KG1 (cell line): ENCODE measurements at regions not wholly inside any gene's neighbourhood (a gene's known extent, or its start where the extent isn't known, plus 50 kb on each side); places are given as distances from the start of the nearest gene placed in this dataset.

ENCODE experiments used
- DNase-seq: peaks from one replicate; lab custom pipeline; 2025; lab: John Stamatoyannopoulos, UW

DNA sequence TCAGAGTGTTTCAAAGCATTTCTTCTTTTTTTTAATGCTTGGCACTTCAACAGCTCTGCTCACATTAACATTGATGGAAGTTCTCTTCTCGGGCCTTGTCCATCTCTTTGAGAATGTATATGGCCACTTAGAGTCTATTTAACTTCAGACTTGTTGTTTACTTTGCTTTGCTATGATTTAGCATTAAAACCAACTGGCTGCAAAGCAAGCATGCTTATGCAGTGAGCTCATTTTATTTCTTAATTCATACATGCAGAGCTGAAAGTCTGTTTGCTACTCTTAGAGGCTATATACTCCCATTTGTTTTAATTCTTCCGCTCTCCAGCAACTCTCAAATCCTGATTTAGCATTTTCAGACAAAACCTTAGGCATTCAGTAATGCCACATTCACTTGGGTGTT lies 107.6 kb upstream of the PACRGL start:
- DNase-seq, result no peak

GRCh38 chr4:20598626-20599025 lies 101.6 kb upstream of the PACRGL start:
- no peak for DNase-seq

DNA sequence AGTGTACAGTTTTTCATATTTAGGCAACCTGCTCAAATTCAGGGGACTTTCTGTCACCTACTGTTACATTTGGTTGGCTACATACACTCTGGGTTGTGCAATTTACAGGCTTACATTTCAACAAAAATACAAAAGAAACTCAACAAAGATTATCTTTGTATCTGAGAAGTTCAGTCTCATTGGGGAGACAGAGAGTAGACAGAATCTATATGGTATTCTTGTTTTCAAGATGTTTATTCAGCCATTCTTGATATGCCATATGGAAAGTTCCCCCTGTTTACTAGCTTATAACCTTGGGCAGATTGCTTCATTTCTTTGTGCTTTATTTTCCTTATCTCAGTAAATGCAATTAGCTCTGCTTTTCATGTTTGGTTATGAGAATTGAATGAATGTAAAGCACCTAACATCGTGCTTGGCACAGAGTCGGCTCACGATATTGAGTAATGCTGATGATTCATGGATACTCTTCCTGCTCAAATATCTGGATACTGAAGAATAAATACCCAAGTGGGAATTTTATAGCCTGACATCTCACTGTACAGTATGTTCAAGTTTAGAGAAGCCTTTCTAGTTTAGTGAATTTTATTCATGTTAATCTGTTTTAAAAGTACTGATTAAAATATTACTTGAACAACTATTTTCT lies 96.5 kb upstream of the PACRGL start:
- no peak for DNase-seq

DNA sequence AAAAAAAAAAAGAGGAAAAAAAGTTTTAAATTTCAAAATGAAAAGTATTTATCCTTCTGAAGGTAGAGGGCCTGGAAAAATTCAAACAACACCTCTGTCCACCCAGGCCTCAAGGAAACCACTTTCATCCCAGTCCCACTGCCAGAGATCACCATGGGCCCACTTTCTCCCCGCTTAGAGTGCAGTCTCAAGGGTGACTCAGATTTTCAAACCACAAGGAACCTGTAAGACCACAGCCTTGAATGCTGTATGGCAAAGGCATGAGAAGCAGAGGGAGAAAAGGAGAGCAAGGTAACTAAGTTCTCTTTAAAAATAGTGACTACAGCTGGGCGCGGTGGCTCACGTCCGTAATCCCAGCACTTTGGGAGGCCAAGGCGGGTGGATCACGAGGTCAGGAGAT lies 87.9 kb upstream of the PACRGL start:
- DNase-seq, result no peak

DNA sequence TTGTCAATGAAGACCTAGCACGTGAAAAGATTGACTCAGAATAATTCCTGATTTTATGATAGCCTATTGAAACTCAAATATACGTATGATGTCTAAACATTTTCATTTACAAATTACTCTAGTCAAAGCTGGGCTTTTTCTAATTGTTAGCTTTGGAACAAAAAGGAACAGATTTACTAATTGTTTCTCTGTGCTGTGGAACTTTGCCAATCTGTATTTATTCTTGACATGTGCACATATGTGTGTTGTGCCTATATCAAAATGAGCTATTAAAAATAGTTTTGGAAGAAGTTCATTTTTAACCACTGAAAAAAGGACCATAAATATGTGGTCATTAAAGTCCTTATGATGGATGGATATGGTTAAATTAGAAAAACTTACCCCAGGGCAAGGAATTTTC lies 85.4 kb upstream of the PACRGL start:
- no peak for DNase-seq

DNA sequence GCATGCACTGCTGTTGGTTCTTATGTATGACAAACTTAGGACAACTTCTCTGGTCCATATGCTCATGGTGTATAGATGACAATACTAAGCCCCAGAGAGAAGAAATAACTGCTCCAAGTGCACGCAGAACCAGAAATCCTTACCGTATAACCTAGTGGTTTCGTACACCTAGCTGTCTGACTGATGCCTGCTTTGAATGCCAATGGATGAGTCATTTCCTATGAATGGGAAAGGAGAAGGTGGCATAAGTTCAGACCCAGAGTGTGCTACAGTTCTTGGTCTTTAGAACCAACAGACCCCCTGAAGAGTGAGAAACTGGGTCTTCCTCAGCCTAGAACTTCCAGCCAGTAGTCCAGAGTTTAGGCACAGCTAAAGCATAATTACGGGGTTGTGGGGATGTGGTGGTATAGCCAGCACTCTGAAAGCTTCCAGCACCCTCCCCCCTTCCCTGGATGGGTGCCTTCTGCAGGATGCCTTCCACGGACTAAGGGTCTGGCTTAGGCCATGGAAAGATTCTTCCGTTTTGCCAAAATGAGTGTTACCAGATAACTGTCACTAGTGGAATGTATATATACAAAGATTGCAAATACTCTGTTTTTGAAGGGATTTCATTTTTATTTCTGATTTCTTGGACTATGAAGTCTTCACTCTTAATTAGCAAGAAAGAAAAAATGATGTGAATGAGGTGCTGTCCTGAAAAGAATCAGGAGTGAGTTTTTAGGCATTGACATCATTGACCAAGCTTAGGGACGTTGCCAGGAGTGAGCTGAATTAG lies 84.6 kb upstream of the PACRGL start:
- DNase-seq, result no peak

DNA sequence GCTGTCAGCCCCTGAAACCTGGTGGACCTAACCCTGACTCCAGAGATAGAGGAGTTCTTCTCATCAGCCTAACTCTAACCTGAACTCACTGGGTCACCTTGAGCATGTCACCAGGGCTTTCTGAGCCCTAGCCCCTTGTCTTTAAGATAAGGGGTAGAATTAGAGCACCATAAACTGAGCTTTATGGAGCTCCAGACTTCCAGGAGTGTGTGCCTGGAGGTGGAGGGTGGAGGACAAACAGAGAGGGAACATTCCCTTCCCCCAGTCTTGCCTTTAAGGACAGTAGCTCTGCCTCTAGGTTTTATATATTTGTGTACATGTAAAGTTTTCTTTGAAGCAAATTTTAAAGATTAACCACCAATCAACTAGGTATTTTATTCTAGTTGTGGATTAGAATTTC lies 83.9 kb upstream of the PACRGL start:
- no peak for DNase-seq

GRCh38 chr4:20616848-20617247 lies 83.4 kb upstream of the PACRGL start:
- DNase-seq, result no peak

DNA sequence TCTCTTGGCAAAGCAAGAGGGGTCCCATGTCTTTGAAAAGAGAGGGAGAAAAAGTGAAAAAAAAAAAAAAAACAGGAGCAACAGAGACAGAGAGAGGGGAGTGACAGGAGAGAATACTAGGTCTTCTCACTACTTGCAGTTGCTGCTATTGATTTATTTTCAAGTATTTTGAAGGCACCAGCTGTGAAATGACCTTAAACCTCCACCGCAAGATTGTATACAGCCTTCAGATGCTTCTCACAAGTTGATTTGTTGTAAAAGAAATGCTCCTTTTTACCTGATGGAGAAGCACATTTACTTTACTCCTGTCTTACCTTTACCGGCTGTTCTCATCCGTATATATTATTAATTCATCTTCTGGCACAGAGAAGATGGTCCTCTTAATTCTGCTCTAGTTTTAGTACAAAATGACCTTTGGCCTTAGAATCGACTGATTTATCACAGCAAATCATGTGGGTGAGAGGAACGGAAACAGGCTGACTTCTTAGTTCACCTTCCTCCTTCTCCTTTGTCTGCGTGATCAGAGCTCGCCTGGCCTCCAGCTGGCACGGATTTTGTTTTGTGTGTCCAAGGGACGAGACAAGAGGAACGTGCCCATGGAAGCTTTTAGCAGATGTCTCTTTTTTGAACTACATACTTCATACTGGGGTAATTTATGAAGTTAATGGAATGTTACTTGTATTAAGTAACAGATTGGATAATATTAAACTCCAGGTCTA lies 82.4 kb upstream of the PACRGL start:
- peak; percentile 26 for DNase-seq

DNA sequence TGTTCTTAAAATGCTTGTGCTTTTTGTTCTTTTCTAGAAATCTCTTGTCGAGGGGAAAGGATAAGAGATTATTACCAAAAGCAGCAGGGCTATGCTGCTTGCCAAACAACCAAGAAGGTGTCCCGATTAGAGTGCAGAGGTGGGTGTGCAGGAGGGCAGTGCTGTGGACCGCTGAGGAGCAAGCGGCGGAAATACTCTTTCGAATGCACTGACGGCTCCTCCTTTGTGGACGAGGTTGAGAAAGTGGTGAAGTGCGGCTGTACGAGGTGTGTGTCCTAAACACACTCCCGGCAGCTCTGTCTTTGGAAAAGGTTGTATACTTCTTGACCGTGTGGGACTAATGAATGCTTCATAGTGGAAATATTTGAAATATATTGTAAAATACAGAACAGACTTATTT lies 81.5 kb upstream of the PACRGL start:
- DNase-seq, result no peak

DNA sequence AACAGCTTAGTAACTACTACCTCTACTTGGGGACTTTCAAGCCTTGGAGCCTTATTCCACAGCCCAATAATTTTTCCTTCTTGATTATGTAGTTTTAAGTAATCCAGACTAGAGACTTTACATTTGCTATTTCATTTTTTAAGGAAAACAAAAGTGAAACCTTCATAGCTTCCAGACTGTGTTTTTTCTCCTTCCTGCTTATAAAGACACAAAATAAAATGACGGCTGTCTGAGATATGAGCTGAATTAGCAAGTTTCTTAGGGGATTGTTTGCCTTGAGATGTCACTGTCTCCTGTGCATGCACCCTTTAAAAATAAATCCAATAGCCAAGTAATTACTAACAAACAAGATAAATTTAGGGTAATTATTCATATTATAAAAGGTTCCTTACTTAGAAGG lies 78.8 kb upstream of the PACRGL start:
- no peak for DNase-seq

DNA sequence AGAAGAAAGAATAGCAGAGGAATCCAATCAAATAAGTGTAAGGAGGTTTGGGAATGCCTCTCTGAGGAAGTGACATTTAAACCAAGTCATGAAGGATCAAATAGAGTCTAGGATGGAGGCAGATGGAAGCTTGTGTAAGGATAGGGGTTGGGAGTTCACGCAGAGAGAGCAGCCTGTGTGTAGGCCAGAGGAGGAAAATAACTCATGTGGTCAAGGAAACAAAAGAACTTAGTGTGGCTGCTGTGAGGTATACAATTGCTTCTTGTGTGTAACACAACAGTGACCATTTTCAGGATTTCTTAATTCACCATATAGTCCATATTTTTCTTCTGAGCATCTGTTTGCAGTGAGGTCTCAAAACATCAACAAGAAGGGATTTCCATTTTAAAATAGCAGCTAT lies 77.6 kb upstream of the PACRGL start:
- no peak for DNase-seq

- no peak for DNase-seq
Observed at GRCh38 chr4:20623939-20624338, 76.3 kb upstream of the PACRGL start.

DNA sequence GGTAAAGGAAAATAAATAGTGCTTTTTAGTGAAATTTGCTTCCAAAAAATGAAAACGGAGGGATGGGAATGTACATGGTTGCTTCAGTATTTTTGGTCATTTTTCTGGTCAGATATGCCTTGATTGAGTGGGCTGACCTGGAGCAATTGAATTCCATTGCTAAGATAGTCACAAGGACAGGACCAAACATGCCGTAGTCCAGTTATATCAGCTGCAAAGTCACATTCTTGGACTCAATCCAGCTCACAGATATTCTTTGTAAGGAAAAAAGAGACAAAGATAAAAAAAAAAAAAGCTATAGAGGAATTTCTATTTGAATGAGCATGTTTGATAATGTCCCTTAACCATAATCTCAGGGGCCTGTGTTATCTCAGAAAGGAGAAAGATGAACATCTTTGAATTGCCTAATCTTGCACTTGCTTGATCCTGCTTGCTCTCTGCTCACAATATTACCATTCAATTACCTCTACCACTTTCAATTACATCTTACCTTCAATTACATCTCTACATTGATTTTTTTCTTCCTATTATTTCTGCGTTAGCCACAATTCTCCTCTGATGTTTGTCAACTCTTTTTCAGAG lies 75.4 kb upstream of the PACRGL start:
- no peak for DNase-seq

- DNase-seq, result peak; percentile 28
Observed at GRCh38 chr4:20625426-20625825, 74.8 kb upstream of the PACRGL start.

- no peak for DNase-seq
Observed at GRCh38 chr4:20626326-20627005, 73.8 kb upstream of the PACRGL start.

DNA sequence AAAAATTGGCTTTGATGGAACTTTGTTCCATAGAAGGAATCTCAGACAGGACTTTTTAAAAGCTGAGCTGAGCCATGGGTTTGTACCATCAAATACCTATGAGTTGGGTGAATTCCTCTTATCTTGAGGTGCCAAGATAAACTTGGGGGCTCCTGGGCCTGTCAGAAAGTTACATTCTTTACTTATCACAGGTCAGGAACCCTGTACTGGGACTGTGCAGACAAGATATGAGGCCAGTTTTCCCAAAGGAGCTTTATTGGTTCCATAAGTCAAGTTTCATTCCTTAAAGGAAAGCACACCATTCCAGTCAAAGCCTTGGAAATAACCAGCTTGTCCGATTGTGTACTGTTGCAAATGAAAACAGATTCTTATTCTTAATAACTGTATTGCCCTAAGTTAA lies 72.4 kb upstream of the PACRGL start:
- DNase-seq, result no peak

DNA sequence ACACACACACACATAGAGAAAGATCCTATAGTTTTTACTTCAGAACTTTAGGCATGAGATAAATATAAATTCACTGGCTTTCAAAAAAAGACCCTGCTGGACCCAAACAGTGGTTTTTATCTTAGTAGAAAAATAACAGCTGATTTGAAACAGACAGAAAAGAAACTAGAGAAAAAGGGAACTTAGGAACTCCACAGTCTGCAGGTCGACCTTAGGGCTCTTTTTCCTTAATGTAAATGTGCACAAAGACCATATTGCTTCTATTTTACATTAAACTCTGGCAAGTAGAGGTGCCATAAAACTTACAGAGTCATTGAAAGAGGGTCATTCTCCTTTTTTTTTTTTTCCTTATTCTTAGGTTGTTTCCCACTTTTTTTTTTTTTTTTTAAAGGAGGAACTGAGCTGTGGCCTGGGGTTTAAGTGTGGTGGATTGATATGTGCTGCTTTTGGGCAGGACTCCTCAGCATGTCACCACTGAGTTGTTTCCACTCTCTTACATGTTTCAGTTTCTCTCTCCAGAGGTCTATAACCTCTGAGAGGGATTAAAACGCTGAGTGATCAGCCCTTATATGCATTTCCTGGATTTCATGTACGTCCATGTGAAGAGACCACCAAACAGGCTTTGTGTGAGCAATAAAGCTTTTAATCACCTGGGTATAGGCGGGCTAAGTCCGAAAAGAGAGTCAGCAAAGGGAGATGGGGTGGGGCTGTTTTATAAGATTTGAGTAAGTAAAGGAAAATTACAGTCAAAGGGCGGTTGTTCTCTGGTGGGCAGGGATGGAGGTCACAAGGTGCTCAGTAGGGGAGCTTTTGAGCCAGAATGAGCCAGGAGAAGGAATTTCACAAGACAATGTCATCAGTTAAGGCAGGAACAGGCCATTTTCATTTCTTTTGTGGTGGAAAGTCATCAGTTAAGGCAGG lies 70.8 kb upstream of the PACRGL start:
- DNase-seq, result peak; percentile 27

DNA sequence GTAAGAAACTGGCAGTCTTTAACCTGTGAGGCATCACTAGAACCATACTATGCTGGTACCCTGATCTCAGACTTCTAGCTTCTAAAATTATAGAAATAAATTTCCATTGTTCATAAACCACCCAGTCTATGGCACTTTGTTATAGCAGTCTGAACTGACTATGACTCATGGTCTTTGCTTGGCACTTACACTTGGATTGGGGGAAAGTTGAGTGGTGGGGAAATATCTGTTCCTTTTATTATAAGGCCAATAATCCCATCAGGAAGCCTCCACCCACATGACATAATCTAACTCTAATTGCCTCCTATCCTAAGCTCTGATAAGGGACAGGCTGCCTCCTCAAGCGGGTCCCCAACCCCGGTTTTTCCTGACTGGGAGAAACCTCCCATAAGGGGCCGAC lies 61.4 kb upstream of the PACRGL start:
- DNase-seq, result no peak

DNA sequence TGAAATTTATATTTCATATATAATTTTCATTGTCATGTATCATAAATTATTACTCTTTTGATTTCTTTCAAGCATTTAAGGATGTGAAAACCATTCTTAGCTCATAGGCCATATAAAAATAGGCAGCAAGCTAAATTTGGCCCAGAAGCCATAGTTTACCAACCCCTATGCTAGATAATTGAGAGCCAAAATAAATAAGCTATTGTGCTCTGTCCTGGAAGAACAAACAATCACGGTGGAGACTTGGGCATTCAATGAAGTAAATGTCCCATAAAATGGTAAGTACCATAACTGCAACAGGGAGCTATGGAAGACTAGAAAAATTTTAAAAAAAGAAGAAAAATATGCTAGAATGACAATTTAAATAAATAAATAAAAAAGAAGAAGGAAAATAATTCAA lies 60.9 kb upstream of the PACRGL start:
- no peak for DNase-seq

- no peak for DNase-seq
Observed at GRCh38 chr4:20640989-20641388, 59.3 kb upstream of the PACRGL start.
